ENCODE measurements at regions not wholly inside any gene's neighbourhood (a gene's known extent, or its start where the extent isn't known, plus 50 kb on each side); places are given as distances from the start of the nearest gene placed in this dataset.

- H3K27ac ChIP-seq (ENCODE audit: low read length) = no peak overlapping the region
- H3K36me3 ChIP-seq (ENCODE audit: control insufficient read depth, insufficient read depth, low read length) = no peaks in the 10 kb centered on the region
- no peaks in the 10 kb centered on the region for H3K9me3 ChIP-seq (ENCODE audit: control insufficient read depth, low read depth, low read length)
- no peaks in the 10 kb centered on the region for H3K27me3 ChIP-seq (ENCODE audit: control insufficient read depth, insufficient read depth, low read length)
- 88% methylated on average over 1 of the region's 3 CpGs for WGBS (ENCODE audit: insufficient coverage, low lambda C conversion rate)
- no peak for DNase-seq
- H3K4me1 ChIP-seq (ENCODE audit: control insufficient read depth, insufficient read depth, low read length) = peaks cover 13% of the 10 kb centered on the region
- H3K4me3 ChIP-seq (ENCODE audit: low read length) = no peak overlapping the region
Measured at GRCh38 chr5:125201446-125202052, 455.1 kb upstream of the ZNF608 start.

- Histone ChIP-seq H3K4me1 (ENCODE audit: control insufficient read depth, insufficient read depth, low read length) (peaks cover 6% of the 10 kb centered on the region), H3K9me3 (ENCODE audit: control insufficient read depth, low read depth, low read length) (no peaks in the 10 kb centered on the region), H3K36me3 (ENCODE audit: control insufficient read depth, insufficient read depth, low read length) (no peaks in the 10 kb centered on the region), H3K27me3 (ENCODE audit: control insufficient read depth, insufficient read depth, low read length) (no peaks in the 10 kb centered on the region), H3K27ac (ENCODE audit: low read length) (no peak overlapping the region), H3K4me3 (ENCODE audit: low read length) (no peak overlapping the region)
- no CpG with 5 or more reads among the region's 1 CpG for WGBS (ENCODE audit: insufficient coverage, low lambda C conversion rate)
- DNase-seq = no peak
Measured at GRCh38 chr5:125202353-125202752, 455.9 kb upstream of the ZNF608 start.

GRCh38 chr5:125202871-125203438 is 456.5 kb upstream of the ZNF608 start:
- Histone ChIP-seq H3K4me3 (ENCODE audit: low read length) (no peak overlapping the region), H3K36me3 (ENCODE audit: control insufficient read depth, insufficient read depth, low read length) (no peaks in the 10 kb centered on the region), H3K27me3 (ENCODE audit: control insufficient read depth, insufficient read depth, low read length) (no peaks in the 10 kb centered on the region), H3K4me1 (ENCODE audit: control insufficient read depth, insufficient read depth, low read length) (peaks cover 6% of the 10 kb centered on the region), H3K27ac (ENCODE audit: low read length) (no peak overlapping the region), H3K9me3 (ENCODE audit: control insufficient read depth, low read depth, low read length) (no peaks in the 10 kb centered on the region)
- DNase-seq = no peak
- 93% methylated on average over 2 of the region's 2 CpGs for WGBS (ENCODE audit: insufficient coverage, low lambda C conversion rate)

- no peaks in the 10 kb centered on the region for H3K36me3 ChIP-seq (ENCODE audit: control insufficient read depth, insufficient read depth, low read length)
- H3K4me3 ChIP-seq (ENCODE audit: low read length) = no peak overlapping the region
- H3K27me3 ChIP-seq (ENCODE audit: control insufficient read depth, insufficient read depth, low read length) = no peaks in the 10 kb centered on the region
- WGBS (ENCODE audit: insufficient coverage, low lambda C conversion rate) = 89% methylated on average over 1 of the region's 2 CpGs
- H3K4me1 ChIP-seq (ENCODE audit: control insufficient read depth, insufficient read depth, low read length) = peaks cover 6% of the 10 kb centered on the region
- H3K9me3 ChIP-seq (ENCODE audit: control insufficient read depth, low read depth, low read length) = no peaks in the 10 kb centered on the region
- H3K27ac ChIP-seq (ENCODE audit: low read length) = no peak overlapping the region
- DNase-seq = no peak
Measured at GRCh38 chr5:125203912-125204311, 457.5 kb upstream of the ZNF608 start.

- 92% methylated on average over 2 of the region's 6 CpGs for WGBS (ENCODE audit: insufficient coverage, low lambda C conversion rate)
- H3K27ac ChIP-seq (ENCODE audit: low read length) = no peak overlapping the region
- no peak for DNase-seq
- H3K27me3 ChIP-seq (ENCODE audit: control insufficient read depth, insufficient read depth, low read length) = no peaks in the 10 kb centered on the region
- peaks cover under 1% of the 10 kb centered on the region for H3K4me1 ChIP-seq (ENCODE audit: control insufficient read depth, insufficient read depth, low read length)
- no peaks in the 10 kb centered on the region for H3K36me3 ChIP-seq (ENCODE audit: control insufficient read depth, insufficient read depth, low read length)
- no peaks in the 10 kb centered on the region for H3K9me3 ChIP-seq (ENCODE audit: control insufficient read depth, low read depth, low read length)
- H3K4me3 ChIP-seq (ENCODE audit: low read length) = no peak overlapping the region
Measured at GRCh38 chr5:125205601-125206225, 459.3 kb upstream of the ZNF608 start.

GRCh38 chr5:125207856-125208255 is 461.4 kb upstream of the ZNF608 start:
- no peak overlapping the region for H3K4me3 ChIP-seq (ENCODE audit: low read length)
- no peaks in the 10 kb centered on the region for H3K27me3 ChIP-seq (ENCODE audit: control insufficient read depth, insufficient read depth, low read length)
- no peak for DNase-seq
- no peaks in the 10 kb centered on the region for H3K36me3 ChIP-seq (ENCODE audit: control insufficient read depth, insufficient read depth, low read length)
- no peaks in the 10 kb centered on the region for H3K4me1 ChIP-seq (ENCODE audit: control insufficient read depth, insufficient read depth, low read length)
- H3K27ac ChIP-seq (ENCODE audit: low read length) = no peak overlapping the region
- H3K9me3 ChIP-seq (ENCODE audit: control insufficient read depth, low read depth, low read length) = no peaks in the 10 kb centered on the region

- Histone ChIP-seq H3K9me3 (ENCODE audit: control insufficient read depth, low read depth, low read length) (no peaks in the 10 kb centered on the region), H3K27me3 (ENCODE audit: control insufficient read depth, insufficient read depth, low read length) (no peaks in the 10 kb centered on the region), H3K4me3 (ENCODE audit: low read length) (no peak overlapping the region), H3K27ac (ENCODE audit: low read length) (no peak overlapping the region), H3K36me3 (ENCODE audit: control insufficient read depth, insufficient read depth, low read length) (no peaks in the 10 kb centered on the region), H3K4me1 (ENCODE audit: control insufficient read depth, insufficient read depth, low read length) (no peaks in the 10 kb centered on the region)
- DNase-seq = no peak
- 100% methylated on average over 2 of the region's 2 CpGs for WGBS (ENCODE audit: insufficient coverage, low lambda C conversion rate)
Measured at GRCh38 chr5:125209650-125210049, 463.2 kb upstream of the ZNF608 start.

GRCh38 chr5:125210242-125210947 is 464.0 kb upstream of the ZNF608 start:
- 100% methylated on average over 1 of the region's 1 CpG for WGBS (ENCODE audit: insufficient coverage, low lambda C conversion rate)
- Histone ChIP-seq H3K4me3 (ENCODE audit: low read length) (no peak overlapping the region), H3K27ac (ENCODE audit: low read length) (no peak overlapping the region)

GRCh38 chr5:125214080-125214479 is 467.6 kb upstream of the ZNF608 start:
- DNase-seq = no peak
- Histone ChIP-seq H3K9me3 (ENCODE audit: control insufficient read depth, low read depth, low read length) (no peaks in the 10 kb centered on the region), H3K4me3 (ENCODE audit: low read length) (no peak overlapping the region), H3K36me3 (ENCODE audit: control insufficient read depth, insufficient read depth, low read length) (no peaks in the 10 kb centered on the region), H3K27me3 (ENCODE audit: control insufficient read depth, insufficient read depth, low read length) (no peaks in the 10 kb centered on the region), H3K27ac (ENCODE audit: low read length) (no peak overlapping the region), H3K4me1 (ENCODE audit: control insufficient read depth, insufficient read depth, low read length) (no peaks in the 10 kb centered on the region)
- WGBS (ENCODE audit: insufficient coverage, low lambda C conversion rate) = 100% methylated on average over 2 of the region's 3 CpGs

More at GRCh38 chr5:125210242-125210947, 464.0 kb upstream of the ZNF608 start:
- Histone ChIP-seq H3K36me3 (ENCODE audit: control insufficient read depth, insufficient read depth, low read length) (no peaks in the 10 kb centered on the region), H3K27me3 (ENCODE audit: control insufficient read depth, insufficient read depth, low read length) (no peaks in the 10 kb centered on the region), H3K4me1 (ENCODE audit: control insufficient read depth, insufficient read depth, low read length) (no peaks in the 10 kb centered on the region), H3K9me3 (ENCODE audit: control insufficient read depth, low read depth, low read length) (no peaks in the 10 kb centered on the region)
- DNase-seq = no peak

- Histone ChIP-seq H3K4me3 (ENCODE audit: low read length) (no peak overlapping the region), H3K4me1 (ENCODE audit: control insufficient read depth, insufficient read depth, low read length) (no peaks in the 10 kb centered on the region), H3K27ac (ENCODE audit: low read length) (no peak overlapping the region), H3K36me3 (ENCODE audit: control insufficient read depth, insufficient read depth, low read length) (no peaks in the 10 kb centered on the region), H3K27me3 (ENCODE audit: control insufficient read depth, insufficient read depth, low read length) (no peaks in the 10 kb centered on the region), H3K9me3 (ENCODE audit: control insufficient read depth, low read depth, low read length) (no peaks in the 10 kb centered on the region)
- no CpG with 5 or more reads among the region's 1 CpG for WGBS (ENCODE audit: insufficient coverage, low lambda C conversion rate)
- DNase-seq = no peak
Measured at GRCh38 chr5:125215593-125215992, 469.2 kb upstream of the ZNF608 start.
